Right lobe of liver (tissue), 4 donors: ENCODE measurements at regions not wholly inside any gene's neighbourhood (a gene's known extent, or its start where the extent isn't known, plus 50 kb on each side); places are given as distances from the start of the nearest gene placed in this dataset.

Source experiments
- CTCF ChIP-seq, 4 donors: fragments of 200-600 bp in 3 of 4; fragments of 450-650 bp in 1 of 4; IDR thresholded peaks; one replicate each; pipeline versions ENCODE4 v1.5.1 to v1.8.0; 2016 to 2022; ENCODE audit warnings: antibody characterized with exemption in 4 of 4, mild to moderate bottlenecking in 2 of 4
- POLR2A ChIP-seq: fragments of 450-650 bp; IDR thresholded peaks from one replicate; pipeline ENCODE4 v1.6.1; 2017; ENCODE audit warnings: antibody characterized with exemption, mild to moderate bottlenecking
- donor health status: DM: no; HTN: no; CAD: no.
- donor health status: DM: no; HTN: no; CAD: no.
- donor health status: DM: no; HTN: yes; CAD: no.

DNA sequence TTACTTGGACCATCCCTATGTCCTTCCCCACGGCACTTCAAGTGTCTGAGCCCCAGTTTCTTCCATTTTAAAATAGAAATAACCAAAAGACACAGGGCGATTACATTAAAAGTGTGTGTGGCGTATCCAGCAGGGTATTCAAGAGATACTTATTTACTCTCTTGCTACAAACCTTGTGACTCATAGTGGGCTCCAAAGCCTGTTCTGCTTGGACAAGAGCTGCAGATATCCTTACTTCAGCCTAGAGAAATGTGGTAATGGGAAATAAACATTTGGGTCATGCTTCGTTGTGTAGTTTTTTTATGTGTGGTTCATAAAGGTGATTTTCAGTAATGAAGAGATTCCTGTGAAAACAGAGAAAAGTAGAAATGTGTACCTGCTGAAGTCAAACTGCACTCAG lies 288.9 kb upstream of the CDH11 start:
- no peak for TF ChIP-seq CTCF (IDR thresholded peaks at IDR 0.05)
- TF ChIP-seq POLR2A = no peak
